ENCODE measurements at regions not wholly inside any gene's neighbourhood (a gene's known extent, or its start where the extent isn't known, plus 50 kb on each side); places are given as distances from the start of the nearest gene placed in this dataset.

DNA sequence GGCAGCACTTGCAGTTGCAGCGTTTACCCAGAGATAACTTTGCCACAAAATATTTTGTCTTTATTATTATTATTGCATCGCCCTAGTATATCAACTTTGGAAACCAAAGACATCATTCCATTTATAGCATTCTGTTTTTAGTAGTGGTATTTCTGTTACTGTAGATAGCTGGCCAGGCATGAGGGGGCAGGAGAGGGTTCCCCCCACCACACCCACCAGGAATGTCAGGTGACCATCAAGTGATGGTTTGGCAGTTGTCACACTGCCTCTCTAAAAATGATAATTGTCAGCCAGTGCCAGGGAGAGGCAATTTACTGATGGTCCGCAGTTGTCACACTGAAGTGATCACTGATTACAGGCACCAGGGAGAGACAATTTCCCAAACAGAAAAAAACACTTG lies 135.6 kb downstream of the TSEN15 start:
- no peak overlapping the region for H3K27ac ChIP-seq
- TF ChIP-seq POLR2AphosphoS5 (IDR thresholded peaks at IDR 0.05) (no peak), POLR2A (IDR thresholded peaks at IDR 0.05) (no peak)
- TF ChIP-seq, protein P1, sequence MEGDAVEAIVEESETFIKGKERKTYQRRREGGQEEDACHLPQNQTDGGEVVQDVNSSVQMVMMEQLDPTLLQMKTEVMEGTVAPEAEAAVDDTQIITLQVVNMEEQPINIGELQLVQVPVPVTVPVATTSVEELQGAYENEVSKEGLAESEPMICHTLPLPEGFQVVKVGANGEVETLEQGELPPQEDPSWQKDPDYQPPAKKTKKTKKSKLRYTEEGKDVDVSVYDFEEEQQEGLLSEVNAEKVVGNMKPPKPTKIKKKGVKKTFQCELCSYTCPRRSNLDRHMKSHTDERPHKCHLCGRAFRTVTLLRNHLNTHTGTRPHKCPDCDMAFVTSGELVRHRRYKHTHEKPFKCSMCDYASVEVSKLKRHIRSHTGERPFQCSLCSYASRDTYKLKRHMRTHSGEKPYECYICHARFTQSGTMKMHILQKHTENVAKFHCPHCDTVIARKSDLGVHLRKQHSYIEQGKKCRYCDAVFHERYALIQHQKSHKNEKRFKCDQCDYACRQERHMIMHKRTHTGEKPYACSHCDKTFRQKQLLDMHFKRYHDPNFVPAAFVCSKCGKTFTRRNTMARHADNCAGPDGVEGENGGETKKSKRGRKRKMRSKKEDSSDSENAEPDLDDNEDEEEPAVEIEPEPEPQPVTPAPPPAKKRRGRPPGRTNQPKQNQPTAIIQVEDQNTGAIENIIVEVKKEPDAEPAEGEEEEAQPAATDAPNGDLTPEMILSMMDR (IDR thresholded peaks at IDR 0.05), result no peak
- no peaks in the 10 kb centered on the region for H3K4me1 ChIP-seq
- H3K4me3 ChIP-seq, result no peak overlapping the region
- intact Hi-C loops (cut with DNase I; ENCODE audit: low total_unique reads), result no loop called here
- no peaks in the 10 kb centered on the region for H3K9me3 ChIP-seq
- no peak for DNase-seq (ENCODE audit: low spot score in 2 of 2)
- H3K36me3 ChIP-seq, result no peaks in the 10 kb centered on the region
- no peaks in the 10 kb centered on the region for H3K27me3 ChIP-seq

DNA sequence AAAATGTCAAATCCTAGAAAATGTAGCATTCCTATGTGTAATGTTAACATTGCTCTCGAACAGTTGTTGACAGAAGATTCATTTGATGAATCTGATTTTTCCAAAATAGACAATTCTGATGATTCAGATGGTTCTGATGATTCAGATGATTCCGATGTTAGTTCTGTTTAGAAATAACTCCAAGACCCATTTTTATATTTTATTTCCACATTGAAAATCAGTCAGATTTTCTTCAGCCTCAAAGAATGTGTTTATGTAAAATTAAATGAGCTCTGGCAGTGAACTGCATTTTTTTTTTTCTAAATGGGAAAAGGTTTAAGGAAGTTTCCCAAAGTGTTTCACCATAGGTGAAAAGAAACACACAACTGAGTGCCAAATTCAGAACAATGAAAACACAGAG lies 136.5 kb downstream of the TSEN15 start:
- Histone ChIP-seq H3K4me1 (no peaks in the 10 kb centered on the region), H3K27me3 (no peaks in the 10 kb centered on the region), H3K4me3 (no peak overlapping the region), H3K36me3 (no peaks in the 10 kb centered on the region), H3K9me3 (no peaks in the 10 kb centered on the region), H3K27ac (peak overlapping the region; percentile 1 to 29)
- DNase-seq (ENCODE audit: low spot score in 2 of 2), result no peak
- intact Hi-C loops (cut with DNase I; ENCODE audit: low total_unique reads), result no loop called here
- TF ChIP-seq, protein P1 (IDR thresholded peaks at IDR 0.05), result no peak
- TF ChIP-seq POLR2A (IDR thresholded peaks at IDR 0.05), result no peak
- no peak for TF ChIP-seq POLR2AphosphoS5 (IDR thresholded peaks at IDR 0.05)

DNA sequence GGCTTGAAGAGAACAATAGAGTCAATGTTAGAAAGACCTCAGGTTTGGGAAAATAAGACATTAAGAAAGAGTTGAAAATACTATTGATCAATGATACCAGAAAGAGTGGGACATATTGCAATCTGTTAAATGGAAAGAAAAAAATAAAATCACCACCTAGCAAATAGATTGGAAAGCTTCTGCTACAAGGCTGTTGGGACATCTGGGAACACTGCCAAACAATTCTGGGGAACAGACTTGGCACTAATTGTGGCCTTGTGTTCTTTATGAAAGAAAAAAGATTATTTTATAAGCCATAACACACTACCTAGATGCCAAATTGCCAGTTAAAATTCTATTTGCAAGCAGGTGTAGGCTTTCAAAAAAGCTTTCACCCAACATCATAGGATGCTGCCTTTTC lies 137.8 kb downstream of the TSEN15 start:
- H3K27me3 ChIP-seq, result no peaks in the 10 kb centered on the region
- H3K4me1 ChIP-seq, result no peaks in the 10 kb centered on the region
- H3K9me3 ChIP-seq, result no peaks in the 10 kb centered on the region
- intact Hi-C loops (cut with DNase I; ENCODE audit: low total_unique reads), result no loop called here
- peak overlapping the region in 1 of 2 donors; percentile 29 for H3K27ac ChIP-seq
- TF ChIP-seq, protein P1 (IDR thresholded peaks at IDR 0.05), result no peak
- TF ChIP-seq POLR2A (IDR thresholded peaks at IDR 0.05) (no peak), POLR2AphosphoS5 (IDR thresholded peaks at IDR 0.05) (no peak)
- H3K4me3 ChIP-seq, result no peak overlapping the region
- no peaks in the 10 kb centered on the region for H3K36me3 ChIP-seq
- no peak for DNase-seq (ENCODE audit: low spot score in 2 of 2)

DNA sequence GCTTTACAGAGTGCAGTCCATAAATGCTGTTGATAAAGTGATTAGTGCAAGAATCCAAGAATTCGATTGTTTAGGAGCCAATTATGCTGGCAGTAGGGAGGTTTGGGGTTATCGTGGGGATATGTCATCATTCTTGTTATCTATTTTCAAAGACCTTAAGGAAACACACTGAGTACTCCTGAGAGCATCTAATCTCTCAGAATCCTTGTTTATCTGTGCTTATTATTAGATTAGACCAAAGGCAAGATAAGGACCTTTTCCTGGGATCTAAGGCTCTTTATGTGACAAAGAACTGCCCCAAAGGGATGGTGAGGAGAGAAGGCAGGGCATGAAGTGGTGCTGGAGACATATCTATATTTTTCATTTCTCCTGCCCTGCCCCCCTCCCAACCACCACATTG lies 139.1 kb downstream of the TSEN15 start:
- Histone ChIP-seq H3K27ac (peak overlapping the region in 1 of 2 donors; percentile 12), H3K4me1 (no peaks in the 10 kb centered on the region), H3K4me3 (no peak overlapping the region), H3K27me3 (no peaks in the 10 kb centered on the region), H3K9me3 (no peaks in the 10 kb centered on the region), H3K36me3 (no peaks in the 10 kb centered on the region)
- no peak for DNase-seq (ENCODE audit: low spot score in 2 of 2)
- intact Hi-C loops (cut with DNase I; ENCODE audit: low total_unique reads), result no loop called here
- TF ChIP-seq POLR2AphosphoS5 (IDR thresholded peaks at IDR 0.05) (no peak), POLR2A (IDR thresholded peaks at IDR 0.05) (no peak)
- TF ChIP-seq, protein P1 (IDR thresholded peaks at IDR 0.05), result no peak

DNA sequence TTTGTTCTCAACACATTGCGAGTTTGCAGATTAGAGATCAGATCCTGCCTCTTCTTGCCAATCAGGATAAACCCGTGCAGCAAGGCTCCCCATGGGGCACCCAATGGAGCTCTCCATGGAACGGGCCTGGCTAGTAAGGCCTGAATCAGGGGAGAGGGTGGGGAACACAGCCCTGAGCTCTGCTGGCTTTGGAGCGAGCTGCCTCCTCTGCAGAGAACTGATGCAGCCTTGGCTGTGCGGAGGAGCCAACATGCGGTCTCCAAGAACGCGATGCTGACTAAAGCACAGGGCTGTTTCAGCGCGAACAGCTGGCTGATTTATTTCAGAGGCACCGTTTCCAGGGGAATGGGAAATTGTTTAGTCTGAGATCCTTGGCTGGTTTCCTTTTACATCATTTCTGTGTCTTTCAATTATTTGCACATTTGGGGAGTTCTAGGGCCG lies 139.7 kb downstream of the TSEN15 start:
- peak overlapping the region in 1 of 2 donors; percentile 12 for H3K27ac ChIP-seq
- intact Hi-C loops (cut with DNase I; ENCODE audit: low total_unique reads), result no loop called here
- H3K9me3 ChIP-seq, result no peaks in the 10 kb centered on the region
- DNase-seq (ENCODE audit: low spot score in 2 of 2), result no peak
- H3K4me3 ChIP-seq, result no peak overlapping the region
- no peaks in the 10 kb centered on the region for H3K27me3 ChIP-seq
- H3K36me3 ChIP-seq, result no peaks in the 10 kb centered on the region
- no peaks in the 10 kb centered on the region for H3K4me1 ChIP-seq
- TF ChIP-seq, protein P1 (IDR thresholded peaks at IDR 0.05), result no peak
- TF ChIP-seq POLR2AphosphoS5 (IDR thresholded peaks at IDR 0.05) (no peak), POLR2A (IDR thresholded peaks at IDR 0.05) (no peak)

Data from breast epithelium (tissue), 4 donors.